ENCODE measurements at regions not wholly inside any gene's neighbourhood (a gene's known extent, or its start where the extent isn't known, plus 50 kb on each side); places are given as distances from the start of the nearest gene placed in this dataset.
A peak's percentile ranks its signal among the peaks of the same experiment; 100 is the strongest.

GRCh38 chr20:63096681-63097335 is 90.0 kb upstream of the BHLHE23 start:
- ChIA-PET POLR2A (interaction anchor here (0.6 kb wide), 1 partner anchor 570 kb away, joined by 5 read pairs; no protein-coding TSS in a partner anchor), CTCF (no interaction called here)
- Mint-ChIP-seq H3K27me3 (ENCODE audit: low read depth) (no peaks in the 10 kb centered on the region; the same call in 1 of the 2 replicates), H3K27ac (no peak overlapping the region), H3K4me1 (peaks cover 5% of the 10 kb centered on the region; the same call in 1 of the 2 replicates), H3K4me3 (no peak overlapping the region), H3K9me3 (no peaks in the 10 kb centered on the region), H3K36me3 (no peaks in the 10 kb centered on the region)
- peak; percentile 8 for DNase-seq (ENCODE audit: low spot score)
- no peak for ATAC-seq
- no peak for TF ChIP-seq NFATC4 (CRISPR knock-in tag; IDR thresholded peaks at IDR 0.05)
- no peak for TF ChIP-seq ATF2 (CRISPR knock-in tag; IDR thresholded peaks at IDR 0.05; ENCODE audit: borderline replicate concordance, low read depth)
- no peak for TF ChIP-seq ESRRA (CRISPR knock-in tag; IDR thresholded peaks at IDR 0.05; ENCODE audit: borderline replicate concordance)
- TF ChIP-seq MYBL2 (CRISPR knock-in tag; IDR thresholded peaks at IDR 0.05): no peak
- TF ChIP-seq, protein P1, sequence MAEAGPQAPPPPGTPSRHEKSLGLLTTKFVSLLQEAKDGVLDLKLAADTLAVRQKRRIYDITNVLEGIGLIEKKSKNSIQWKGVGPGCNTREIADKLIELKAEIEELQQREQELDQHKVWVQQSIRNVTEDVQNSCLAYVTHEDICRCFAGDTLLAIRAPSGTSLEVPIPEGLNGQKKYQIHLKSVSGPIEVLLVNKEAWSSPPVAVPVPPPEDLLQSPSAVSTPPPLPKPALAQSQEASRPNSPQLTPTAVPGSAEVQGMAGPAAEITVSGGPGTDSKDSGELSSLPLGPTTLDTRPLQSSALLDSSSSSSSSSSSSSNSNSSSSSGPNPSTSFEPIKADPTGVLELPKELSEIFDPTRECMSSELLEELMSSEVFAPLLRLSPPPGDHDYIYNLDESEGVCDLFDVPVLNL (CRISPR knock-in tag; IDR thresholded peaks at IDR 0.05; ENCODE audit: borderline replicate concordance, low read depth): no peak
- TF ChIP-seq ZNF671 (CRISPR knock-in tag; IDR thresholded peaks at IDR 0.05): no peak
- TF ChIP-seq ZNF416 (CRISPR knock-in tag; IDR thresholded peaks at IDR 0.05): no peak
- no peak for TF ChIP-seq ZMAT4 (CRISPR knock-in tag; IDR thresholded peaks at IDR 0.05)
- no peak for TF ChIP-seq MAX (CRISPR knock-in tag; IDR thresholded peaks at IDR 0.05)
- TF ChIP-seq JUN (CRISPR knock-in tag; IDR thresholded peaks at IDR 0.05): no peak
- no peak for TF ChIP-seq SOX15 (CRISPR knock-in tag; IDR thresholded peaks at IDR 0.05)
- no peak for TF ChIP-seq AFF4 (CRISPR knock-in tag; IDR thresholded peaks at IDR 0.05; ENCODE audit: borderline replicate concordance)
- TF ChIP-seq NR2C2 (CRISPR knock-in tag; IDR thresholded peaks at IDR 0.05): no peak
- TF ChIP-seq TCF7 (CRISPR knock-in tag; IDR thresholded peaks at IDR 0.05; ENCODE audit: low read depth): no peak
- no peak for TF ChIP-seq KAT7 (CRISPR knock-in tag; IDR thresholded peaks at IDR 0.05; ENCODE audit: borderline replicate concordance)
- no peak for TF ChIP-seq SP1 (CRISPR knock-in tag; conservative IDR thresholded peaks at IDR 0.05)
- no peak for TF ChIP-seq HMGA2 (CRISPR knock-in tag; IDR thresholded peaks at IDR 0.05)
- TF ChIP-seq ZNF121 (CRISPR knock-in tag; IDR thresholded peaks at IDR 0.05): no peak
- TF ChIP-seq PRRX2 (CRISPR knock-in tag; IDR thresholded peaks at IDR 0.05): no peak
- TF ChIP-seq, protein P2, sequence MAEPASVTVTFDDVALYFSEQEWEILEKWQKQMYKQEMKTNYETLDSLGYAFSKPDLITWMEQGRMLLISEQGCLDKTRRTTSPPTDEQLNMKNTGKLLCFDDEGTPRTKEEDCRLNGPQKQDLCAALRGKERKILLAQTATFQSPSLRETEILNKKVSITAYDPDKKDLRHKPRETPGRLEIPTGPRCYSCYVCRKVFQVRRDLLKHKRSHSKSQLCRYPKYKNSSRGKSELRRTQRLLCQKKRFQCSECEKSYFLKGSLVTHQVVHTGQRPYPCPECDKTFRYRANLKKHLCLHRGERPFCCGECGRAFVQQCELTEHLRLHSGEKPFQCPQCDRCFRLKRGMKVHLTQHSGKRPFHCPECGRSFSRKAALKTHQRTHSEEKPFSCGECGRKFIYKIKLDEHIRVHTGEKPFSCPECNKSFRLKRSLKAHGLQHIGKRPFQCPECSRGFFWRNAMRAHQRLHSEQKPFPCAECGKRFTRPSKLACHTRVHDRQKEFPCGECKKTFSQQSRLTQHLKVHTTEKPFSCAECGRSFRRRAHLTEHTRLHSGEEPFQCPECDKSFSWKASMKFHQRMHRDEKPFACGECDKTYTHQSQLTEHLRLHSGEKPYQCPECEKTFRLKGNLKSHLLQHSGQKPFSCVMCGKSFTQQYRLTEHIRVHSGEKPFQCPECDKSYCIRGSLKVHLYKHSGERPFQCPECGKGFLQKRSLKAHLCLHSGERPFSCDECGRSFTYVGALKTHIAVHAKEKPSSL (CRISPR knock-in tag; conservative IDR thresholded peaks at IDR 0.05): no peak

All from WTC11 (cell line).